ENCODE measurements at regions not wholly inside any gene's neighbourhood (a gene's known extent, or its start where the extent isn't known, plus 50 kb on each side); places are given as distances from the start of the nearest gene placed in this dataset.
"Not testable (repeated sequence)": the region's sequence is repeated elsewhere in the genome, so short reads cannot be mapped to it uniquely, and the experiment has no call there.

DNA sequence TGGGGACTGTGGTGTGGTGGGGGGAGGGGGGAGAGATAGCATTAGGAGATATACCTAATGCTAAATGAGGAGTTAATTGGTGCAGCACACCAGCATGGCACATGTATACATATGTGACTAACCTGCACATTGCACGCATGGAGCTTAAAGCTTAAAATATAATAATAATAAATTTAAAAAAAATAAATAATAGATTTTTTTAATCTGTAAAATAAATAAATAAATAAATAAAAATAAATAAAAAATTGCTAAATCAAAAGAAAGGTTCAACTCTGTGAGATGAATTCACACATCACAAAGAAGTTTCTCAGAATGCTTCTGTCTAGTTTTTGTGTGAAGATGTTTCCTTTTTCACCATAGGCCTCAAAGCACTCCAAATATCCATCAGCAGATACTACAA, 1793.7 kb downstream of the UQCRFS1 start:
- H3K27me3 Mint-ChIP-seq (ENCODE audit: low read depth); H3K36me3 Mint-ChIP-seq (ENCODE audit: low read depth); H3K4me3 Mint-ChIP-seq; H3K27ac Mint-ChIP-seq; DNase-seq; CTCF ChIA-PET; intact Hi-C loops (cut with micrococcal nuclease); H3K4me1 Mint-ChIP-seq (ENCODE audit: low read depth): not testable (repeated sequence)
- peaks cover 44% of the 10 kb centered on the region for H3K9me3 Mint-ChIP-seq

- no peaks in the 10 kb centered on the region for H3K27me3 Mint-ChIP-seq (ENCODE audit: low read depth)
- H3K4me1 Mint-ChIP-seq (ENCODE audit: low read depth), result no peaks in the 10 kb centered on the region
- CTCF ChIA-PET, result no interaction called here
- H3K9me3 Mint-ChIP-seq, result peaks cover 55% of the 10 kb centered on the region
- intact Hi-C loops (cut with micrococcal nuclease), result no loop called here
- no peak overlapping the region for H3K27ac Mint-ChIP-seq
- no peak overlapping the region for H3K4me3 Mint-ChIP-seq
- no peak for DNase-seq
- H3K36me3 Mint-ChIP-seq (ENCODE audit: low read depth), result peaks cover 7% of the 10 kb centered on the region
Measured at GRCh38 chr19:27393591-27393990, 1819.4 kb downstream of the UQCRFS1 start.

DNA sequence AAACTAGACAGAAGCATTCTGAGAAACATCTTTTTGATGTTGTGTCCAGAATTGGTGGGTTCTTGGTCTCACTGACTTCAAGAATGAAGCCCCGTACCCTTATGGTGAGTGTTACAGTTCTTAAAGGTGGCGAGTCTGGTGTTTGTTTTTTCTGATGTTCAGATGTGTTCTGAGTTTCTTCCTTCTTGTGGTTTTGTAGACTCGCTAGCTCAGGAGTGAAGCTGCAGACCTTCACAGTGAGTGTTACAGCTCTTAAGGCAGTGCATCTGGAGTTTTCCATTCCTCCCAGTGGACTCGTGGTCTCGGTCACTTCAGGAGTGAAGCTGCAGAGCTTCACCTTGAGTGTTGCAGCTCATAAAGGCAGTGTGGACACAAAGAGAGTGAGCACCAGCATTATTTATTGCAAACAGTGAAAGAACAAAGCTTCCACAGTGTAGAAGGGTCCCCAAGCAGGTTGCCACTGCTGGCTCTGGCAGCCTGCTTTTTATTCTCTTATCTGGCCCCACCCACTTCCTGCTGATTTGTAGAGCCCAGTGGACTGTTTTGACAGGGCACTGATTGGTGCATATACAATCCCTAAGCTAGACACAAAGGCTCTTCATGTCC, 1820.8 kb downstream of the UQCRFS1 start:
- DNase-seq, result no peak

DNA sequence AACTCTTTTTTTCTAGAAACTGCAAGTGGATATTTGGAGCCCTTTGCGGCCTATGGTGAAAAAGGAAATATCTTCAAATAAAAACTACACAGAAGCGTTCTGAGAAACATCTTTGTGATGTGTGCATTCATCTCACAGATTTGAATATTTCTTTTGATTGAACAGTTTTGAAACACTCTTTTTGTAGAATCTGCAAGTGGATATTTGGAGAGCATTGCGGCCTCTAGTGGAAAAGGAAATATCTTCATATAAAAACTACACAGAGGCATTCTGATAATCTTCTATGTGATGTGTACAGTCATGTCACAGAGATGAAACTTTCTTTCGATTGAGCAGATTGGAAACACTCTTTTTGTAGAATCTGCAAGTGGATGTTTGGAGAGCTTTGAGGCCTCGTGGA, 1833.6 kb downstream of the UQCRFS1 start:
- intact Hi-C loops (cut with micrococcal nuclease); H3K36me3 Mint-ChIP-seq (ENCODE audit: low read depth); H3K27ac Mint-ChIP-seq; H3K4me1 Mint-ChIP-seq (ENCODE audit: low read depth); CTCF ChIA-PET; DNase-seq; H3K27me3 Mint-ChIP-seq (ENCODE audit: low read depth); H3K4me3 Mint-ChIP-seq: not testable (repeated sequence)
- H3K9me3 Mint-ChIP-seq, result peaks cover 55% of the 10 kb centered on the region

More for the DNA sequence above, 1820.8 kb downstream of the UQCRFS1 start:
- CTCF ChIA-PET, result interaction anchor here (0.6 kb wide), 1 partner anchor 387 kb away, joined by 3 read pairs; no protein-coding TSS in a partner anchor
- Mint-ChIP-seq H3K9me3 (peaks cover 60% of the 10 kb centered on the region), H3K4me3 (no peak overlapping the region), H3K27me3 (ENCODE audit: low read depth) (no peaks in the 10 kb centered on the region), H3K27ac (no peak overlapping the region), H3K36me3 (ENCODE audit: low read depth) (peaks cover 13% of the 10 kb centered on the region), H3K4me1 (ENCODE audit: low read depth) (no peaks in the 10 kb centered on the region)
- intact Hi-C loops (cut with micrococcal nuclease), result no loop called here

DNA sequence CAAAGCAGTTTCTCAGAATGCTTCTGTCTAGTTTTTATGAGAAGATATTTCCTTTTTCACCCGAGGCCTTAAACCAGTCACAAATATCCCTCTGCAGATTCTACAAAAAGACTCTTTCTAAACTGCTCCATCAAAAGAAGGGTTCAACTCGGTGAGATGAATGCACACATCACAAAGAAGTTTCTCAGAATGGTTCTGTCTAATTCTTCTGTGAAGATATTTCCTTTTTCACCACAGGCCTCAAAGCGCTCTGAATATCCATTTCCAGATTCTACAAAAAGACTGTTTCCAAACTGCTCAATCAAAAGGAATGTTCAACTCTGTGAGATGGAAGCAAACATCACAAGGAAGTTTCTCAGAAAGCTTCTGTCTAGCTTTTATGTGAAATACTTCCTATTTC, 1843.3 kb downstream of the UQCRFS1 start:
- H3K4me3 Mint-ChIP-seq; H3K36me3 Mint-ChIP-seq (ENCODE audit: low read depth); H3K27ac Mint-ChIP-seq; H3K27me3 Mint-ChIP-seq (ENCODE audit: low read depth); CTCF ChIA-PET; DNase-seq; H3K4me1 Mint-ChIP-seq (ENCODE audit: low read depth); intact Hi-C loops (cut with micrococcal nuclease): not testable (repeated sequence)
- H3K9me3 Mint-ChIP-seq, result peaks cover 68% of the 10 kb centered on the region

GRCh38 chr19:27362438-27362837, 1850.5 kb downstream of the UQCRFS1 start:
- intact Hi-C loops (cut with micrococcal nuclease); H3K27ac Mint-ChIP-seq; CTCF ChIA-PET; H3K27me3 Mint-ChIP-seq (ENCODE audit: low read depth); H3K36me3 Mint-ChIP-seq (ENCODE audit: low read depth); DNase-seq; H3K4me3 Mint-ChIP-seq; H3K4me1 Mint-ChIP-seq (ENCODE audit: low read depth): not testable (repeated sequence)
- H3K9me3 Mint-ChIP-seq, result peaks cover 72% of the 10 kb centered on the region

GRCh38 chr19:27355581-27355980, 1857.4 kb downstream of the UQCRFS1 start:
- Mint-ChIP-seq H3K9me3 (peaks cover 90% of the 10 kb centered on the region), H3K36me3 (ENCODE audit: low read depth) (peaks cover 20% of the 10 kb centered on the region)
- H3K4me3 Mint-ChIP-seq; H3K4me1 Mint-ChIP-seq (ENCODE audit: low read depth); H3K27ac Mint-ChIP-seq; H3K27me3 Mint-ChIP-seq (ENCODE audit: low read depth); intact Hi-C loops (cut with micrococcal nuclease); CTCF ChIA-PET; DNase-seq: not testable (repeated sequence)

Data from activated naive CD4-positive, alpha-beta T cell treated with anti-CD3 and anti-CD28 coated beads for 36 hours (primary cell).